ENCODE measurements at regions not wholly inside any gene's neighbourhood (a gene's known extent, or its start where the extent isn't known, plus 50 kb on each side); places are given as distances from the start of the nearest gene placed in this dataset.

DNA sequence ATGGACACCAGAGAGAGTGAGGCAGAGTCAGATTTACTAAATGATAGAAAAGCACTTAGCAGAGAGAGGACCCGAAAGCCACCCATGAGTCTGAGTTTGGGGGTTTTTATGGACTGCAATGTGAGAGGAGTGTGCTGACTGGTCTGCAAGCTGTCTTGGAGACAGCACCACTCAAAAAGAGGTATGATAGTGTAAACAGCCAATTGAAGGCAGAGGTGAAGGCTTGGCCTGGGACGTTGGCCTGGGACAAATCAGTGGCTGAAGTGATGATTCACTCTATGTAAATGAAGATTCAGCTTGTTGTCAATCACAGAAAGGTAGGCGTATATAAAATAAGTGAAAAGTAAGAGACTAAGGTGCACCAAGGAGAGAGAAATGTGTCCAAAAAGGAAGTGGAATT is 217.6 kb upstream of the ZFP42 start:
- ATAC-seq (replicated peaks) = no peak
- Mint-ChIP-seq H3K4me1 (ENCODE audit: low read depth in 2 of 2) (no peaks in the 10 kb centered on the region), H3K9me3 (peaks cover 10 to 16% of the 10 kb centered on the region in 2 donors), H3K36me3 (ENCODE audit: insufficient read depth) (no peaks in the 10 kb centered on the region), H3K27me3 (no peaks in the 10 kb centered on the region), H3K27ac (no peak overlapping the region), H3K4me3 (no peak overlapping the region)
- no peak for DNase-seq

DNA sequence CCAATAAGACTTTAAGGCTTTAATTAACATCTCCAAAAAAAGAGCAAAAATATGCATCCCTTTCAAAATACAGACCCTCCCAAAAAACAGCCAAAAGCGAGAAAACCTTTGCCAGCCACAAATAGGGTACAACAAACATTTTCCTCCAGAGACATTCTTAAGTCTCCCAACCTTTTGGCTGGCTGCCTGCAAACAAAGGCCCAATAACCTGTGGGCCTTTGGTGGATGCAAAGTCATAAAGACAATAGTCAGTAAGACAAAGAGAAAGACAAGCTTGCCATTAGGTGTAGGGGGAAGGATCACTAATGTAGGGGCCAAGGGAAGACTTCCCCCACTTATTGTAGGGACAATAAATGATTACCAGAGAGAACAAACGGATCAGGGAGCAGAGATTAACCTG is 215.5 kb upstream of the ZFP42 start:
- no peak overlapping the region for H3K27ac Mint-ChIP-seq
- H3K27me3 Mint-ChIP-seq = no peaks in the 10 kb centered on the region
- no peaks in the 10 kb centered on the region for H3K36me3 Mint-ChIP-seq (ENCODE audit: insufficient read depth)
- DNase-seq (no peak), ATAC-seq (replicated peaks) (no peak)
- H3K4me1 Mint-ChIP-seq (ENCODE audit: low read depth in 2 of 2) = no peaks in the 10 kb centered on the region
- peaks cover 8 to 16% of the 10 kb centered on the region in 2 donors for H3K9me3 Mint-ChIP-seq
- no peak overlapping the region for H3K4me3 Mint-ChIP-seq

- Mint-ChIP-seq H3K27ac (no peak overlapping the region), H3K9me3 (peaks cover 8 to 27% of the 10 kb centered on the region in 2 donors), H3K4me3 (no peak overlapping the region), H3K27me3 (no peaks in the 10 kb centered on the region), H3K36me3 (ENCODE audit: insufficient read depth) (no peaks in the 10 kb centered on the region), H3K4me1 (ENCODE audit: low read depth in 2 of 2) (no peaks in the 10 kb centered on the region)
- ATAC-seq (replicated peaks) (no peak), DNase-seq (no peak)
Observed at GRCh38 chr4:187782286-187782824, 213.2 kb upstream of the ZFP42 start.

DNA sequence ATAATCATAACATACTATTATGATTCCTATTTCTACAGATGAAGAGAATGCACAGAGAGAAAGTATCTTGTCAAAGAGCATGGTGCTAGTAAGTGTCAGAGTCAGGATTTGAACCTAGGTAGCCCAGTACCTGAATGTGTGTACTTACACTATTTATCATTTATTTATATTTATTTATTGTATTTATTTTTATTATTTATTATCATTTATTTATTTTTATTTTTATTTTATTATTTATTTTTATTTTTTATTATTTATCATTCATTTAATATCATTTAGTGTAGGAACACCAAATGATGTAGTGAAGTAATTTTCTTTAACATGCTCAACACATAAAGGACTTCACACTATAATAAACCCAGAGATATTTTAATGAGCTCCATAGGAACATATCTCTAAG is 209.4 kb upstream of the ZFP42 start:
- no peaks in the 10 kb centered on the region for H3K4me1 Mint-ChIP-seq (ENCODE audit: low read depth in 2 of 2)
- H3K27me3 Mint-ChIP-seq = no peaks in the 10 kb centered on the region
- H3K4me3 Mint-ChIP-seq = no peak overlapping the region
- no peak overlapping the region for H3K27ac Mint-ChIP-seq
- no peak for ATAC-seq (replicated peaks)
- no peak for DNase-seq
- H3K9me3 Mint-ChIP-seq = peaks cover 2 to 12% of the 10 kb centered on the region in 2 donors
- H3K36me3 Mint-ChIP-seq (ENCODE audit: insufficient read depth) = no peaks in the 10 kb centered on the region

GRCh38 chr4:187789078-187789477 is 206.5 kb upstream of the ZFP42 start:
- Mint-ChIP-seq H3K4me3 (no peak overlapping the region), H3K27ac (no peak overlapping the region), H3K9me3 (peaks cover 2 to 12% of the 10 kb centered on the region in 2 donors), H3K27me3 (no peaks in the 10 kb centered on the region), H3K4me1 (ENCODE audit: low read depth in 2 of 2) (no peaks in the 10 kb centered on the region), H3K36me3 (ENCODE audit: insufficient read depth) (no peaks in the 10 kb centered on the region)
- ATAC-seq (replicated peaks) = no peak
- no peak for DNase-seq

GRCh38 chr4:187795737-187796136 is 199.8 kb upstream of the ZFP42 start:
- ATAC-seq (replicated peaks) (no peak), DNase-seq (no peak)
- Mint-ChIP-seq H3K4me3 (no peak overlapping the region), H3K9me3 (peaks cover 6% of the 10 kb centered on the region in 2 donors), H3K27ac (no peak overlapping the region), H3K4me1 (ENCODE audit: low read depth in 2 of 2) (no peaks in the 10 kb centered on the region), H3K36me3 (ENCODE audit: insufficient read depth) (no peaks in the 10 kb centered on the region), H3K27me3 (no peaks in the 10 kb centered on the region)

- Mint-ChIP-seq H3K4me1 (ENCODE audit: low read depth in 2 of 2) (no peaks in the 10 kb centered on the region), H3K9me3 (peaks cover 6% of the 10 kb centered on the region in 2 donors), H3K27me3 (no peaks in the 10 kb centered on the region), H3K27ac (no peak overlapping the region), H3K36me3 (ENCODE audit: insufficient read depth) (no peaks in the 10 kb centered on the region), H3K4me3 (no peak overlapping the region)
- DNase-seq = no peak
- no peak for ATAC-seq (replicated peaks)
Observed at GRCh38 chr4:187798385-187798784, 197.2 kb upstream of the ZFP42 start.

DNA sequence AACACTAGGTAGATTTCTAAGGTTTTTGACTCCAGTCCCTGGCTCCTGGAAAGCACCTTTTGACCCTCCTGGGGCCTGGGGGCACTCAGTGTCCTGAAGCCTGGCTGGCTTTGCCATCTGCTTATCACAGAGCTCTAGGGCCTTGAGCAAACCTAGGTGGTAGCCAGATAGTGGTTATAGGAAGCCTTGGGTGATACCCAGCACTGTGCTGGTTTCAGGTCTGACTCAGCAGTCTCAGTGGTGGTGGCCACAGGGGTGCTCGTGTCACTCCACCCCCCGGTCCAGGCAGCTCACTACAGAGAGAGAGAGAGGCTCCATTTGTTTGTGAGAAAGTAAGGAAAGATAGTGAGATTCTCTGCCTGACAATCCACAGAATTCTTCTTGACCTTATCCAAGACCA is 195.8 kb upstream of the ZFP42 start:
- DNase-seq (no peak), ATAC-seq (replicated peaks) (no peak)
- Mint-ChIP-seq H3K36me3 (ENCODE audit: insufficient read depth) (no peaks in the 10 kb centered on the region), H3K27me3 (no peaks in the 10 kb centered on the region), H3K9me3 (peaks cover 6% of the 10 kb centered on the region in 2 donors), H3K4me1 (ENCODE audit: low read depth in 2 of 2) (no peaks in the 10 kb centered on the region), H3K4me3 (no peak overlapping the region), H3K27ac (no peak overlapping the region)

DNA sequence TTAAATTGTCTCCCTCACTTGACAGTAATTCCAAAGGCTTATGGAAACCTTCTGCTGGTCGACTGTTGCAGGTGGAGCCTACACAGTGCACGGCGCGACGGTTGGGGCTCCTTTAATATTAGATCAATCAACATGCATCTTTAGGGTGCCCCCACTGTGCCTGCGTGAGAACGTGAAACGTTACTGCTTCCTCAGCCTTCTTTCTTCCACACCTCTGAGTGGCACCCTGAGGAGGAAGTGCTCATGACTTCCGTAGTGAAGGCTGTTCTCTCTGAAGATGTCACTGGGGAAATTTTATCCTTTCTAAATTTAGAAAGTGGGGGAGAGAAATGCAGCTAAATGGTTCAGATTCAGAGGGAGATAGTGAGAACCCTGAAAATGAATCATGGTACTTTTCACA is 184.0 kb upstream of the ZFP42 start:
- H3K4me3 Mint-ChIP-seq = no peak overlapping the region

GRCh38 chr4:187814737-187815465 is 180.7 kb upstream of the ZFP42 start:
- H3K4me3 Mint-ChIP-seq = peak overlapping the region in 1 of 2 donors; percentile 27
- ATAC-seq (replicated peaks) (no peak), DNase-seq (no peak)

More for the DNA sequence above, 184.0 kb upstream of the ZFP42 start:
- Mint-ChIP-seq H3K27ac (no peak overlapping the region), H3K27me3 (no peaks in the 10 kb centered on the region), H3K4me1 (ENCODE audit: low read depth in 2 of 2) (no peaks in the 10 kb centered on the region), H3K36me3 (ENCODE audit: insufficient read depth) (no peaks in the 10 kb centered on the region), H3K9me3 (peaks cover 12 to 29% of the 10 kb centered on the region in 2 donors)
- ATAC-seq (replicated peaks) = no peak
- no peak for DNase-seq

GRCh38 chr4:187826725-187827124 is 168.8 kb upstream of the ZFP42 start:
- no peaks in the 10 kb centered on the region for H3K4me1 Mint-ChIP-seq (ENCODE audit: low read depth in 2 of 2)
- H3K36me3 Mint-ChIP-seq (ENCODE audit: insufficient read depth) = no peaks in the 10 kb centered on the region
- no peak overlapping the region for H3K4me3 Mint-ChIP-seq
- no peak overlapping the region for H3K27ac Mint-ChIP-seq
- H3K9me3 Mint-ChIP-seq = peaks cover 14 to 27% of the 10 kb centered on the region in 2 donors
- DNase-seq (no peak), ATAC-seq (replicated peaks) (no peak)
- no peaks in the 10 kb centered on the region for H3K27me3 Mint-ChIP-seq

More at GRCh38 chr4:187814737-187815465, 180.7 kb upstream of the ZFP42 start:
- Mint-ChIP-seq H3K27ac (no peak overlapping the region), H3K4me1 (ENCODE audit: low read depth in 2 of 2) (no peaks in the 10 kb centered on the region), H3K27me3 (no peaks in the 10 kb centered on the region), H3K36me3 (ENCODE audit: insufficient read depth) (no peaks in the 10 kb centered on the region), H3K9me3 (peaks cover 12 to 33% of the 10 kb centered on the region in 2 donors)

GRCh38 chr4:187827631-187828030 is 167.9 kb upstream of the ZFP42 start:
- Mint-ChIP-seq H3K4me1 (ENCODE audit: low read depth in 2 of 2) (no peaks in the 10 kb centered on the region), H3K4me3 (no peak overlapping the region), H3K9me3 (peaks cover 14 to 29% of the 10 kb centered on the region in 2 donors), H3K36me3 (ENCODE audit: insufficient read depth) (no peaks in the 10 kb centered on the region), H3K27me3 (no peaks in the 10 kb centered on the region), H3K27ac (no peak overlapping the region)
- no peak for DNase-seq
- ATAC-seq (replicated peaks) = no peak

GRCh38 chr4:187839765-187840164 is 155.8 kb upstream of the ZFP42 start:
- Mint-ChIP-seq H3K9me3 (peaks cover 12 to 16% of the 10 kb centered on the region in 2 donors), H3K36me3 (ENCODE audit: insufficient read depth) (no peaks in the 10 kb centered on the region), H3K4me3 (no peak overlapping the region), H3K4me1 (ENCODE audit: low read depth in 2 of 2) (no peaks in the 10 kb centered on the region), H3K27ac (no peak overlapping the region), H3K27me3 (no peaks in the 10 kb centered on the region)
- ATAC-seq (replicated peaks) (no peak), DNase-seq (no peak)

GRCh38 chr4:187840814-187841213 is 154.8 kb upstream of the ZFP42 start:
- H3K4me3 Mint-ChIP-seq = no peak overlapping the region
- H3K36me3 Mint-ChIP-seq (ENCODE audit: insufficient read depth) = no peaks in the 10 kb centered on the region
- H3K27me3 Mint-ChIP-seq = no peaks in the 10 kb centered on the region
- H3K9me3 Mint-ChIP-seq = peaks cover 12 to 16% of the 10 kb centered on the region in 2 donors
- H3K27ac Mint-ChIP-seq = no peak overlapping the region
- H3K4me1 Mint-ChIP-seq (ENCODE audit: low read depth in 2 of 2) = no peaks in the 10 kb centered on the region
- DNase-seq (no peak), ATAC-seq (replicated peaks) (no peak)
